GM19035 (cell line): ENCODE measurements at regions not wholly inside any gene's neighbourhood (a gene's known extent, or its start where the extent isn't known, plus 50 kb on each side); places are given as distances from the start of the nearest gene placed in this dataset.

Experiments
- ATAC-seq: cut with Tn5 transposase; IDR thresholded peaks from one replicate; pipeline ENCODE4 v1.9.1; 2021; ENCODE audit not compliant: unreplicated experiment

DNA sequence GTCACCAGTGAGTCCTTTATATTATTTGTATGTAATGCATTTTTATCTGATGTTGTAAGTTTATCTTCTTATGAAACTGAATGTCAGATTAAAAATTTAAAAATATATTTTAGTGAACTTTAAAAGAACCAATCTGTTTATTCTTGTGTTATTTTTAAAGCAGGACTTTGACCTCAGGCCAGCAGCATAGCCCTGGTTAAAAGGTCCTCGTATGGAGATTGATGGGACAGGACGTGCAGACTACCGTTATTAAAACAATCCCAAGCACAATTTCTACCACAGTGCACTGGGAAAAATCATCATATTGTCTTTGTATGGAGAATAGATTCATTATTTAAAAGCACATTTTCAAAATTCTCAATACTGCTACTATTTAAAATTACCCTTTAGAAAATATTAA lies 573.8 kb upstream of the ARGLU1 start:
- no peak for ATAC-seq

DNA sequence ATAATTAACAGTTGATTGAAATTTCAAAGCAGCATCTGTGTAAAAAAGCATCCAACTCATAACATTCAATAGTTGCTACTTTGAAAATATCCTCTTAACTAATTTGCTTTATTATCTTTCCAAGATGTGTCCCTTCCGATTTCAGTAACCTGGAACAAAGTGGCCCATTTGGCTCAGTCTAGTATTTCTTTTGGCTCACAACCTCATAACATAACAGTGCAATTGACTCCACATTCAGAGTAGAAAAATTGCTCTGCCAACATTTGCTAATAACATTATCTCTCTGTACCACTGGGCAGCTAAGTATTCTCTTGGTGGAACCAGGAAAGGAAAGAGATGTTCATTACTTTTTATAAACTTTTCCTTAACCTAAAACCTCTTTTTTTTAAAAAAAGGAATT lies 571.1 kb upstream of the ARGLU1 start:
- ATAC-seq: no peak

DNA sequence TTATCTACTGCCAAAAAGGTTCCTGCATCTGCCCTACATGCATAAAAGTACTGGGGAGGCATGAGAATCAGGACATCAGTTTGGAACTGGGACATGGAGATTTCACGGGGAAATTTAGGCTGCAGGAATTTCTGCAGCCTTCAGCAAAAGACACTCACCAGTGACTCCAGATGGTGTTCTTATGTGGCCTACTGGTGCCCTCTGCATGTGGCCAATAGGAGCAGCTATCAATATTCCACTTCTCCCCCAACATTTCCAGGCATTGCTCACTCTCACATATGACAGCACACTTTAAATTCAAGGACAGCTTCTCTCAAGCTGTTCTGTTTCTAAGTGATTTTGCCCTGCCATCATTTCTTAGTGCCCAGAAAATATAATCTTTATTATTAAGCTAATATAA lies 570.5 kb upstream of the ARGLU1 start:
- ATAC-seq: no peak

DNA sequence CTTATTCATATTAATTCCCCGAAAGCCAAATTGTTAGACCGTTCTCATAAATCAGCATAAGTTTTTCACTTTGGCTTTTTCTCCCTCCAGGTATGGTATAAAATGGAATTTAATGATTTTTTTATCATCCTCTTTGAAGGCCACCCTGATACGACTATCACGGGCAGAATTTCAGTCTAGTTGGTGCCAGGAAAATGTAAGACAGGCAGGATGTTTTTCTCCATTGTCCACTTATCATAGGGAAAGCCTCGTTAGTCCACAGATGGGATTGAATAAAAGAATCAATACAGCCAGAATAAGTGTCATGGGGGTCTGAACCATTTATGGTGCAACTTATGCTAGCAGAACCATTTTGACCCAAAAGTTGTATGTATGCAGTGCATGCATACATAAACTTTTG lies 566.0 kb upstream of the ARGLU1 start:
- no peak for ATAC-seq

DNA sequence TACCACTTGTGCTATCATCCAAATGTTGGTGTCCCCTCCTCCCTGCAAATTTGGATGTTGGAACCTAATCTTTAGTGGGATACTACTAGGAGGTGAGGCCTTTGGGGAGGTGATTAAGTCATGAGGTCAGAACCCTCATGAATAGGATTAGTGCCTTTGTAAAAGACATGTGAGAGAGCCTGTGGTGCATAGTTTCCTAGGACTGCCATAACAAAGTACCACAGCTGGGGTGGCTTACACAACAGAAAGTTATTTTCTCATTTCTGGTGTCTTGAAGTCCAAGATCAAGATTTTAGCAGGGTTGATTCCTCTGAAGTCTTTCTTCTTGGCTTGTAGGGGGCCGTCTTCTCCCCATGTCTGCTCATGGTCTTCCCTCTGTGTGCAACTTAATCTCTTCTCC lies 562.6 kb upstream of the ARGLU1 start:
- ATAC-seq: no peak

DNA sequence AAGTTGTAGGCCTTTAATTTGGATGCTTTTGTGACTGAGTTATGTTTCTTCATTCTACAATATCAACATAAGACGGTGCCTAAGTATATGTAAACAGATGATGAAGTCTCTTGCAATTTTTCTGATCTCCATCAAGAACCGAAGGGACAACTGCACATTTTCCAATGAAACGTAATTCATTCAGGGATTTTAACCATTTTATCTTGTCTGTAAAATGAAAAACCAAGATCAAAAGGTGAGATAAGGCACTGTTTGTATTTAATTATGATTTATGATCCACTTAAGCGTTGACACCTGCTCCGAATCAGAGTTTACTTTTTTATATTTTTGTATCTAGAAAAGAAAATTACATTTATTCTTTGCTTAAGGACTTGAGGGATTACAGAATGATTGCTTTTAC lies 556.8 kb upstream of the ARGLU1 start:
- ATAC-seq: no peak

DNA sequence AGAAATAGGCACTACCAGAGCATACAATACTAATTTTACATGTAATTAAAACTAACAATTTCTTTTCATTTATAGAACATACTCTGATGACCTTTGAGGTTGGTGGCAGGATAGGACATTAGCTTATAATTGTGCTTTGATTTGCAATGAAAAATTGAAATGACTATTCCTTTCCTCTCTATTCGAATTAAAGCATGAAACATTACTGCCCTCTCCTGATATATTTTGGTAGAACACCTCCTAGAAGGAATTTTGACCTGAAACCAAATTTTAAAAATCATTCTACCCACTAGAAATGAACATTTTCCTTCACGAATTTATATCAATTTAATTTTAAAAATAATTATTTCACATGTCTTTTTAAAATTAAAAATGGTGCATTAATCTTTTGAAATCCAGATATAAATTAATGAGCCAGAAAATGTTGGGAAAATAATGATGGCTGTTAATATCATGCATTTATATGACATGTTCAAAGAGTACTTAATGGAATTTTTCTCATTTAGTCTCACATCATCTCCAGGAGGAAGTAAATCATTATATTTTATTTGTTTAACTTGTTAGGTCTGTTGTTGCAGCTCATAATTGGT lies 556.3 kb upstream of the ARGLU1 start:
- ATAC-seq: no peak

DNA sequence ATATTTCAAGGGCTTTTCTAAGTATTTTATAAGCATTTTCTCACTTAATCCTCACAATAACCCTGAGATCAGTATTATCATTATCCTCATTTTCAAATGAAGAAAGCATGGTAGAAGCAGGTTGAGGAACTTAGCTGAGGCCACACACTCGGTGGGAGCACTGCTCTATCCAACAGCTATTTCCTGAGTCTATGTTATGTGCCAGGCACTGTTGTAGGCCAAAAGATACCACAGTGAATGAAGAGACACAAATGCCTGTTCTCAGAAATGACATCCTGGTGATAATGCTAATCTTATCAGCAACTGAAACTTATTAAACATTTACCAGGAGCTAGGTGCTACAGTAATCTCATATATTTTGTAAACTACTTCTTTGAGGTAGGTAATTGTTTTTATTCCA lies 553.9 kb upstream of the ARGLU1 start:
- no peak for ATAC-seq

DNA sequence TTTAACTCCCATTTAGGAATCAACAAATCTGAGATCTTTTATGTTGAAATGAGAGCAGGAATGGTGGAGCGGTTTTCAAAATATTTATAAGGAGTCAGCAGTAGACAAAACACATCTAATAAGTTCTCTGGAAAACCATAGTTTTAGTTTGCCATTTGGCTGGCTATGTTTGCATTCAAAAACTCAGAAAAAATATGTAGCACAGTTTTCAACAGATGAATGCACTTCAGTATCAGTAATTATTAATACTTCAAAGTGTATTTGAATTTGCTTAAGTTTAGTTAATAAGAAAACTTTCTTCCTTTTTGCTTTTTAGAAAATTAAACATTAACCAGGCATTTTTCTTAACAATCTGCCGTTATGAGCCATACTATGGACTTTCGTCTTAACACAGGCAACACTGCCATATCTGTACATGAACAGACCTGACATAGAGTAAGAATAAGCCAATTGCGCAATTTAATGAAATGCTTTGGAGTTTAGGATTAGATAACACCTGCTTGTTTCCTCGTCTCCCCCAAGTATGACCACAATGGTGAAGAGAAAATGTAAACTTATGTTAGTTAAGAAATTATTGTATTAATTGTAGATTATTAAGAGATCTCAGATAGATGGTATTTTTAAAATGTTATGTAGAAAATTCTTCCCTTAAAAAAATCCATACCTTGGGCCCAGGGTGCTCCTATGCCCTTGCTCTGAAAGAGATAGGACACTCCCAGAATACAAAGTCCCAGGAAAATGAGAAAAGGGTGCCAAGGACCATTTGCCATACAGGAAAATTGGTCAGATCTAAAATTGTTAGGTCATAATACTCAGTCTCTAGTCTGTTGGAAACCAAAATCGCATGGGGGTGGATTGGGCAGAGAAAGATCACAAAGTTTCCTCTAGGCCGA lies 552.3 kb upstream of the ARGLU1 start:
- ATAC-seq: no peak

DNA sequence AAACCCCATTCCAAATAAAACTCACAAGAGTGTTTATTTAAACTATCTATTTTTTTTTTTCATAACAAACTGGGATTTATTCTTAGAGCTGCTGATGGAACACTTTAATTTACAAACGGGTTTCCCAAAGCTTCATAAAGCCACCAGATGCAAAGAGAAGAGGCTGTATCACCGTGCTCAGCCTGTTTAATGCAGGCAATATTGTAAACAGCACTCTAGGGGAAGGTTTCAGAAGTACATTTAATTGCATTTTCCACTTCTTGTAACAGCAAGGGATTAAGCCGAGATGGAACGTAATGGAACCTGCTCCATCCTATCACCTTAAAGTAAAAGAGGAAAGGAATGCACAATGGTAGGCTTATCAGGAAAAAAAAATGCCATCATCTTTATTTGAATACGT lies 550.6 kb upstream of the ARGLU1 start:
- no peak for ATAC-seq

DNA sequence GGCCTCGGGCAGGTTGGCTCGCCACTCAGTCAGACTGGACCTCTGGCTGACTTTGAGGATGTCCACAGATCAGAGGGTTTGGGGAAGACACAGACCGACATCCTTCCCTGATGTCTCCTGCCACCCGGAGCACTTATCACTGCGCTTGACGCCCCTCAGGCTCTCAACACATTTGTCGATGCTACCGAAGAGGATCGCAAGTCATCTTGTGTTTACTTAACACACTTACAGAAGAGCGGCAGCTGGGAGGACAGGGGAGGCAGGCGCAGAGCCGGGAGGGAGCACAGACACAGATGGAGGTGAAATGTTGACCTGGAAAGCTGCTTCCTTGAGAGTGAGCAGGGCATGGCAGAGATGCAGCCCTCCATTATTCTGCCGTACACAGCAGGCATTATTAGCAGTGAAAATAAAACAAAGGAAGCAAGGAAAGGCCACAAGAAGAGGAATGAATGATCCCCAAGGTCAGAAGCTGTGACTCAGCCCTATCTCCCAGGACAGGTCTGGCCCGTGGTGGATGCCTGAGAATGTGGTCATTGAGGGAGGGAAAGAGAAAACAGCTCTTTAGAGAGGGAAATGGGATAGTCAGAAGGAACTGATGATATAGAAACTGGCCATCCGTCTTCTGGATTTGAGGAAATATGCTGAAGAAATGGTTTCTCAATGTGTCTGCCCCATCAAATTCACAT lies 549.5 kb upstream of the ARGLU1 start:
- no peak for ATAC-seq

DNA sequence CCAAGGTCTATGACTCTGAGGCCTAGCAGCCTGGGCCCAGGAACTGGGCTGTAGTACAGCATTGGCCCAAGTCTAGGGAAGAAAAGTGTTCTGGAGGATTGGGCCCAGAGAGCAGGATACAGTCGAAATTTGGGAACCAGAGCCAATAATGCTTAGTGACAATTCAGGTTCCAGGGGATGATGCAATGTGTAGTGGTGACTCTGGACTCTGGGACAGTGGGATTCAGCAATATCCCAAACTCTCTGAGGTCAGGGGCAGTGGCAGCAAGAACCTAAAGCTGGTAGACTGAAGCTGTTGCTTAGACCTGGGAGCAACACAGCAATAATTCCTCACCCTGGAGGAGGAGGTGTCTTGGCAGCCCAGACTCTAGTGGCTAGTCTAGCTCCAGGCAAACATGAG lies 545.5 kb upstream of the ARGLU1 start:
- no peak for ATAC-seq

DNA sequence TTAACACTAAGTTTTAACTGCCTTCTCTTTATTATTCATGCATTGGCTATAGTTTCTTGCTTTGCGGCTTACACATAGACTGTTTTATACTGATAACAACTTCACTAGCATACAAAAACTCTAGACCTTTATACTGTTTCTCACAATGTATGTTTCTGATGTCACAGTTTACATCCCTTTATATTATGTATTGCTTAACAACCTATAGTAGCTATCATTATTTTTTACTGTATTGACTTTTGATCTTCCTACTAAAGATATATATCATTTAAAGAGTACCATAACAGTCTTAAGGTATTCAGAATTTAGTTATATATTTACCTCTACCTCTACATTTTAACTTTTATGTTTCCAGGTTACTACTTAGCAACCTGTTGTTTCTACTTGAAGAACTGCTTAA lies 543.3 kb upstream of the ARGLU1 start:
- no peak for ATAC-seq

DNA sequence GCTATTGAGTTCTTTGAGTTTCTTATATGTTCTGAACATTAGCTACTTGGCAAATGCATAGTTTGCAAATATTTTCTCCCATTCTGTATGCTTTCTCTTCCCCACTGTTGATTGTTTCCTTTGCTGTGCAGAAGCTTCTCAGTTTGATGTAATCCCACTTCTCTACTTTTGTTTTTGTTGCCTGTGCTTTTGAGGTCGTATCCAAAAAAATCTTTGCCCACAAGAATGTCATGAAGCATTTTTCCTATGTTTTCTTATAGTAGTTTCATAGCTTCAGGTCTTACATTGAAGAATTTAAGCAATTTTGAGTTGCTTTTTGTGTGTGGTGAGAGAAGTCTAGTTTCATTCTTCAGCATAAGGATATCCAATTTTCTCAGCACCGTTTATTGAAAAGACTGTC lies 536.7 kb upstream of the ARGLU1 start:
- ATAC-seq: no peak

DNA sequence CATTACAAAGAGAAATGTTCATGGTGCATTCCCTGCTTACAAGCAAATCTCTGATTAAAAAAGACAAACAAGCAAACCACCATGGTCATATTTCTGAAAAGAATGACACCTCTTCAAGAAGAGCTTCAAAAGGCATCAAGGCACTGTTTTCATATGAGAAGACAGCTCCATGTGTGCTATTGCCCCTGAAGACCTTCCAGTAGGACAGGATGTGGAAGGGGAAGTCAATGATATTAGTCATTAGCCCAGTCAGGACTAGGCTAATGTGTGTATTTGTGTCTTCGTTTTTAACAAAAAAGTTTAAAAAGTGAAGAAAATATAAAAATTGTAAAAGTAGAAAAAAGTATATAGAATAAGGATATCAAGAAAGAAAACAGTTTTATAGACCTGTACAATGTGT lies 534.7 kb upstream of the ARGLU1 start:
- ATAC-seq: no peak

DNA sequence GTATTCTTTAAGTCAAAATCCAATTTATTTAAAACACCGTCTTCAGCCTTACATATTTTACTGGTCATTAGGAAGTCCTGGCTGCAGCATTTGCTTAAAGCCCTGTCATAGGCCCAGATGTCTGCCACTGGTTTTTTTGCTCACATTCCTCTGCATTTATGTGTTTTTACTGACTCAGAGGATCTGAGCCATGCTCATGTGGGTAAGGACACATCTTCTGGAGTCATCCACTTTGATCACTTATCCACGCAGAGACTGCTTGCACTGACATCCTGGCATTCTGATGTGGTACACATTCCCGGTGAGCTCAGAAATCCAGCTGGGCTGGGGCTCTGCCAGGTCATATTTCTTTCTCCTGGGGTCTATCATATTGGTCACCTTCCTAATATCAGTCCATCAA lies 531.7 kb upstream of the ARGLU1 start:
- no peak for ATAC-seq

DNA sequence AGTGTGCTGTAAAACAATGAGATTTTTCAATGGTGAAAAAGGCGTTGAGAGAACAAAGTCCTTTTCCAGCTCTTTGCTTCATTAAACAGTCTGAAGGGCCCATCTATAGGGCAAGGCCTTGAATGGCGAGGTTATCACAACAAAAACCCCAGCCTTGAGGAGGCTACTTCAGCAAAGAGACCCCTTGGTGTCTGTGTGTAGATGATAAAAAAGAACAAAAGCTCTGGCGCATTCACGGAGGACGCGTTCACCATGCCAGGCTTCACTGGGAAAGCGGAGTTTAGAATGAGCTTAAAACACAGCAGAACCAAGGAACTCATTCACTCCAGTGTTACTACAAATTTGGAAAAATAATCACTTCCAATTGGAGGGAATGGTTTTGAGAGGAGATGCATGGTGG lies 530.0 kb upstream of the ARGLU1 start:
- ATAC-seq: no peak

DNA sequence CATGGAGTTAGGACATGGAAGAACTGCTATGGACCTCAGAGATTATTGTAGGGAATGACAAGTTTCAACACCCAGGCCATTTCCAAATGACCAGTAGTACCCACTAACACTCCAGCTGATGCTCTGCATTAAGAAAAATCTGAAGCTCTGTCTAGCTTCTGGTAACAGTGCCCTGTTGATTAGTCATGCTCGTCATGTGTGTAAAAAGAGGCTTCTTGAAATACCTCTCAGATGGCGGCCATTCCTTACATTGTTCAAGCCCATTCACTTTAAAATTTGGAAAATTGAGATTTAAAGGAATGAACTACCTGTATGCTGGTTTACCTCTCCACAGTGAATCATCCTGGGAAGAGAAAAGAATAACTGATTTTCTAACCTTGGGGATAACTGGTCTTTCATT lies 527.9 kb upstream of the ARGLU1 start:
- ATAC-seq: no peak

DNA sequence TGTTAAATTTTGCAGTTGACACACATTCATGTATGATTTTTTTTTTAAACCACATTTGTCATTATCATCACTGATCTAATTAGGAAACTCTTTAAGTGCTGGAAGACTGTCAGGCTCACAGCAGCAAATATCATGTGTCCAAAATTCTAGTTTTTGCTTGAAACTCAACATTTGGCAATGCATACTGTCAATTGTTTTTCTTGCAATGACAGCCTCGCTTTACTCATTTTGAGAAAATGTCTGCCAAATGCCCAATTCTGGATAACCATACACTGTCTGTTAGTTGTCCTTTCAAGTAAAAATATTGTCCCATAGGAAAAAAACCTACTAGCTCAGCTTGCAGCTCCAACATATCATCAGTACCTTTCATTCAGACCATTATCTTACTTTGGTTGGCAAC lies 523.9 kb upstream of the ARGLU1 start:
- ATAC-seq: no peak

DNA sequence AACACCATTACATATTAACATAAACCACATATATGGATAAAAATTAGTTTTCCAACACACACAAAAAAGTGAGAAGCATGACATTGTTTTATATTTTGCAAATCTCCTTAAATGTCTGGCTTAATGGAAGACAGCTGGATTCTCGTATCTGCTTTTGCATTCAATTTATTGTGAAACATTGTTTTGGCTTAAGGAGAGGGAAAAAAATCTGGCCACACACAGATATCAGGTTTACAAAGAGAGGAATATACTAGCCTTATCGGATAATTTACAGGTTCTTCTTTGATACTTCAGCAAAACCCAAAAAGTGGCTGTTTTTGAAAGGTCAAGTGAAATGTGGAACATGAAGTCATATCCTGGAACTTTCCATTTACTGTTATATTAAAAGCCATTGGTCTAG lies 523.5 kb upstream of the ARGLU1 start:
- no peak for ATAC-seq

DNA sequence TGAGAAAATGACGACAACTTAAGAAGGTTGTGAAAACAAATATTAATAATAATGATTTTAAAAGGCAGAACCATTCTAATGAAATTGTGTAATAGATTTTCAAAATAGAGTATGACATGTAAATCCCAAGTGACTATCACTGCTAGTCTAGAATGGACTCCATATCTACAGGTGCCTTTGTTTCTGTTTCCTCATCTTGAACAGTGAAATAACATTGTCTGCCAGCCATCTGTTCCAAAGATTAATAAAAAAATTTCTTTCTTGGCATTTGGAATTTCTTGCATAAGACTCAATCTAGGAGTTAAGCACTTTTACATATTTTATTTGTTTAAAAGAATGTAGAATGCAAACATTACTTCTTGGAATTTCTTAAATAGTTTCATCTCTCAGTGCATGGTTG lies 520.1 kb upstream of the ARGLU1 start:
- ATAC-seq: no peak

DNA sequence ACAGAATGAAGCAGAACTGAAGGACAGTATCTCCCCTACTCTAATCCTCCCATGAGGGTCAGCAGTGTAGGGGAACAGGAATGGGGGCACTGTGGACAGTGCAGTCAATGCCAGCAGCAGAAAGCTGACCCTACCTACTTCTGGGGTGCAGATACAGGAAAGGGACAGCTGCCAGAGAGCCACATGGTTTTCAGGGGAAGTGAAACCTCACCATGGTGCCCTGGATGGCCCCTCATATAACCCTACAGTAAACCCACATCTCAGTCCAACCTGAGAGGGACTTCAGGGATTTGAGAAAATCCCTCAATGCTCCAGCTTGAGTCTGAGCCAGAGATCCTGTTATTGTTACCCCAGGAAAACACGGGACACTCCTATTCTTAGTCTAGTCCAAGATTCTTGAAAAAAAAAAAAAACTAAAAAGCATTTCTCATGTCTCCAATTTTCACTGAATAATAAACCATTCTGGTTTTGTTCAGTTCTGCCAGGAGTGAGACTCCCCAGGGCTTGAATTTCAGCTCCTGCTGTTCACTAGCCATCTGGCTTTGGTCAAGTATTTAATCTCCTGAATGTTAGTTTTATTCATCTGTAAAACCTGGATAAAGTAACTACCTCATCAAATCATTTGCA lies 511.6 kb upstream of the ARGLU1 start:
- no peak for ATAC-seq
